Hypothalamus (tissue), 51 donors: ENCODE measurements at regions not wholly inside any gene's neighbourhood (a gene's known extent, or its start where the extent isn't known, plus 50 kb on each side); places are given as distances from the start of the nearest gene placed in this dataset.

ENCODE experiments used
- DNase-seq, 51 donors: peaks; one replicate each; lab custom pipeline; 2025; lab: John Stamatoyannopoulos, UW

GRCh38 chr1:14541348-14541747 lies 57.1 kb upstream of the KAZN start:
- DNase-seq, result no peak

DNA sequence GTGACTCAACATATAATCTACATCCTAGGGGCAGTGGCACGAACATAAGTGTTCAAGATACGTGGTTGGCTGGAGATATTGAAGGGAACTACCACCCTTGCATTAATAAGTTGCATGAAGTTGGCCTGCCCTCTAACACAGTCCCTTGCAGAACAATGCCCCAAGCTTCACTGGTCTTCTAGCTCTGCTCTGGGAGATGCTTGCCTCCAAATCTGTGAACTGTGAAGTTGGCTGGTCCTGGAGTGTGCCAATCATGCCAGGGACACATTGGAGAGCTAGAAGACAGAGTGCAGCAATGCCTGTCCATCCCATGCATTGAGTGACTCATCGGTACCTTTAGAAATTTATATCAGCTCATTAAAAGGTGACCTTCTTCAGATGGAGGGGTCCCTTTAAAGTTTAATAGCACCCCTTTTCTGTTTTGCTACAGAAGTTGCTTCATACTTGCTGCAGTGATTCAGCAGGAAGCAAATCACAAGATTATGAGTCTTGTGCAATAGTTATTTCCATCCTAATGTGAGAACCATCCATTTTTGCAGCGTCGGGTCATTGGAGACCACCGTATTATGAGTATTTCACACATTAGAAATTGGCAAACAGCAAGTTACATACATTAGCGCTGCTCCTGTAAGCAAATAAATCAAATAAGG lies 55.2 kb upstream of the KAZN start:
- no peak for DNase-seq

DNA sequence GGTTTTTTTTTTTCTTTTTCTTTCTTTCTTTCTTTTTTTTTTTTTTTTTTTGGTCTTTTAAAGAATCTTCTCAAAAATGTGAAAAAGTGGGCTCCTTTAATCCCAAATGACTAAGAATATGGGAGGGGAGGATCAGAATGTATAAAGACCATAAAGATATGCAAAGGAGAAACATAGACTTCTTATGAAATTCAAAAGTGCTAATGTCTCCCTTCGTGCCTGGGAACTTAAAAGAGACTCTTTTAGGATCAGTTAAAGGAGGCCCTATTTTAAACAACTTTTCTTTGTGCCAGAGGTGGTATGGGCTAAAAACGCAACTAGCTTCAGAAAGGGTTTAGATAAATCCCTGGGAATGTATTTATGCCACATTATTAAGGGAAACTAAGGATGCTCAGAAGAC lies 54.2 kb upstream of the KAZN start:
- DNase-seq, result no peak

DNA sequence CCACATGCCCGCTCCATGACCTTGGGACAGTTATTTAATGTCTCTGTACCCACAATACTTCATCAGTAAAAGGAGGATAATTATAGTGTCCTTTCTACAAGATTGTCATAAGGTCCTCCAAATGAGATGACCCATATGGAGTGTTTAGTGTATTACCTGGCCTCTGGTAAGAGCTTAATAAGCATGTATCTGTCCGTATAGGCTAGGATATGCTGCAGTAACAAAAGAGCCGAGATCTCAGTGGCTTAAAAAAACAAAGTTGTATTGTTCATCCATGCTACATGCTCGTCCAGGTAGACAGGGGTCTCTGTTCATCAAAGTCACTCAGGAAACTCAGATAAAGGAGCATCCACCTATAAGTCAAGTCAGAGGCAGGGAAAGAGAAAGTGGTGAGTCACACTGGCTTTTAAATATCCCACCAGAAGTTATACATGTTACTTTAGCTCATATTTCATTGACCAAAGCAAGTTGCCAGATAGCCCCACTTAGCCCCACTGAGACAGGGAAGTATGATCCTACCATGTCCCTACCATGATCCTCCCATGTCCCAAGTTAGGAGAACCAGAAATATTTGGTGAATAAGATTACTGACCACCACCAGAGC lies 53.0 kb upstream of the KAZN start:
- DNase-seq, result no peak

DNA sequence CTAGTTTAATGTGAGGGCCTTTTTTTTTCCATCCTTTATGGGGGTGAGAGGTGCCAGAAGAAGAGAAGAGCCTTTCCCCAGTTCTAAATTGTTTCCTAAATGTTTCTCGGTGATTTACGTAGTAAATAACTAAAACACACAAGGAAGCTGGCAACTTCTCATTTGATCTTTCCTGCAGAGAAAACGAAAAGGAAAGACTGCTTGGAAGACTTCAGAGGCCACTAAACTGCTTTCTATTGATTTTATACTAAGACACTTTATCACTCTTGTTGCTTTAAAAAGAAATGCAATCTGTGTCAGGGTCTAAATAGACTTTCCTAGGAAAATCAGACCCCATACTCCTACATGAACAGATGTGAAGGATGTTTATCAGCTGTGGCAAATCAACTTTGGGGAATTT lies 52.1 kb upstream of the KAZN start:
- no peak for DNase-seq
